GM19452 (cell line): ENCODE measurements at regions not wholly inside any gene's neighbourhood (a gene's known extent, or its start where the extent isn't known, plus 50 kb on each side); places are given as distances from the start of the nearest gene placed in this dataset.

Experiments
- ATAC-seq: cut with Tn5 transposase; IDR thresholded peaks from one replicate; pipeline ENCODE4 v1.9.1; 2021; ENCODE audit not compliant: unreplicated experiment

GRCh38 chr11:39145346-39145745 lies 2314.1 kb downstream of the LRRC4C start:
- no peak for ATAC-seq

- no peak for ATAC-seq
Measured at GRCh38 chr11:39144351-39145130, 2314.9 kb downstream of the LRRC4C start.

- ATAC-seq, result no peak
Measured at GRCh38 chr11:39139581-39139980, 2319.9 kb downstream of the LRRC4C start.

GRCh38 chr11:39120890-39121289 lies 2338.6 kb downstream of the LRRC4C start:
- no peak for ATAC-seq

- no peak for ATAC-seq
Measured at GRCh38 chr11:39113606-39114005, 2345.8 kb downstream of the LRRC4C start.

GRCh38 chr11:39102236-39102635 lies 2357.2 kb downstream of the LRRC4C start:
- no peak for ATAC-seq

- no peak for ATAC-seq
Measured at GRCh38 chr11:39078465-39078864, 2381.0 kb downstream of the LRRC4C start.

- no peak for ATAC-seq
Measured at GRCh38 chr11:39037611-39038010, 2421.8 kb downstream of the LRRC4C start.

- no peak for ATAC-seq
Measured at GRCh38 chr11:39036021-39036420, 2423.4 kb downstream of the LRRC4C start.

GRCh38 chr11:39021539-39021938 lies 2423.5 kb upstream of the RAG2 start:
- ATAC-seq, result no peak

GRCh38 chr11:39011797-39012196 lies 2413.8 kb upstream of the RAG2 start:
- ATAC-seq, result no peak

- no peak for ATAC-seq
Measured at GRCh38 chr11:38990841-38991240, 2392.8 kb upstream of the RAG2 start.

GRCh38 chr11:38990139-38990538 lies 2392.1 kb upstream of the RAG2 start:
- no peak for ATAC-seq

- no peak for ATAC-seq
Measured at GRCh38 chr11:38988908-38989307, 2390.9 kb upstream of the RAG2 start.

GRCh38 chr11:38972220-38972619 lies 2374.2 kb upstream of the RAG2 start:
- ATAC-seq, result no peak

- no peak for ATAC-seq
Measured at GRCh38 chr11:38971141-38971540, 2373.1 kb upstream of the RAG2 start.

GRCh38 chr11:38968951-38969350 lies 2370.9 kb upstream of the RAG2 start:
- ATAC-seq, result no peak

- no peak for ATAC-seq
Measured at GRCh38 chr11:38952698-38953097, 2354.7 kb upstream of the RAG2 start.

- ATAC-seq, result no peak
Measured at GRCh38 chr11:38950867-38951266, 2352.8 kb upstream of the RAG2 start.

GRCh38 chr11:38948392-38948791 lies 2350.4 kb upstream of the RAG2 start:
- ATAC-seq, result no peak

- ATAC-seq, result no peak
Measured at GRCh38 chr11:38937709-38938108, 2339.7 kb upstream of the RAG2 start.

- ATAC-seq, result no peak
Measured at GRCh38 chr11:38935941-38936340, 2337.9 kb upstream of the RAG2 start.

GRCh38 chr11:38927993-38928392 lies 2330.0 kb upstream of the RAG2 start:
- ATAC-seq, result no peak
